Right lobe of liver (tissue), 6 donors: ENCODE measurements at regions not wholly inside any gene's neighbourhood (a gene's known extent, or its start where the extent isn't known, plus 50 kb on each side); places are given as distances from the start of the nearest gene placed in this dataset.
"Not testable (repeated sequence)": the region's sequence is repeated elsewhere in the genome, so short reads cannot be mapped to it uniquely, and the experiment has no call there.

ENCODE experiments used
- ATAC-seq, 4 donors: fragments of 200-7000 bp; cut with Tn5 transposase; one replicate each; pipeline ENCODE4 v1.9.1; 2020; ENCODE audit warnings: mild to moderate bottlenecking in 4 of 4, moderate library complexity in 4 of 4
- DNase-seq, 3 donors: peaks; one replicate each; pipeline ENCODE4 v3.0.0-alpha.2; 2020
- H3K27ac ChIP-seq, 3 donors: fragments of 200-600 bp; one replicate each; pipeline ENCODE4 v1.8.0; 2022
- H3K27me3 ChIP-seq, 2 donors: fragments of 200-600 bp; one replicate each; pipeline ENCODE4 v1.8.0; 2022
- H3K36me3 ChIP-seq, 4 donors: fragments of 200-600 bp; sonication (generic) in 1 of 4; one replicate each; pipeline versions ENCODE4 v1.5.1 to v1.8.0; 2017 to 2022; ENCODE audit warnings: control low read depth in 1 of 4
- H3K4me1 ChIP-seq, 4 donors: fragments of 200-600 bp; sonication (generic) in 1 of 4; one replicate each; pipeline versions ENCODE4 v1.5.1 to v1.8.0; 2017 to 2022; ENCODE audit warnings: control low read depth in 1 of 4
- H3K4me3 ChIP-seq, 3 donors: fragments of 200-600 bp; one replicate each; pipeline ENCODE4 v1.8.0; 2022
- H3K9me3 ChIP-seq, 4 donors: fragments of 200-600 bp; sonication (generic) in 1 of 4; one replicate each; pipeline versions ENCODE4 v1.5.1 to v1.8.0; 2017 to 2022; ENCODE audit warnings: control low read depth in 1 of 4
- POLR2A ChIP-seq: fragments of 450-650 bp; IDR thresholded peaks from one replicate; pipeline ENCODE4 v1.6.1; 2017; ENCODE audit warnings: antibody characterized with exemption, mild to moderate bottlenecking
- WGBS: methylation state at CpG from one replicate; pipeline ENCODE4 v1.1.6; 2018; ENCODE audit warnings: low coverage, low lambda C conversion rate; ENCODE audit not compliant: insufficient coverage; ENCODE audit errors: missing lambda C conversion rate; 5-methylcytosine and 5-hydroxymethylcytosine counted together
- intact Hi-C, 2 donors: fragments of 100-400 bp; cut with DNase I; formaldehyde crosslinking; loops; one replicate each; pipeline versions ENCODE4 v1.11.2 to v1.14.1; 2022
- TF ChIP-seq, protein P1 (sequence below), 4 donors: fragments of 200-600 bp in 3 of 4; fragments of 450-650 bp in 1 of 4; IDR thresholded peaks; one replicate each; pipeline versions ENCODE4 v1.5.1 to v1.8.0; 2016 to 2022; ENCODE audit warnings: antibody characterized with exemption in 4 of 4, mild to moderate bottlenecking in 2 of 4
- donor health status: DM: no; HTN: yes; CAD: no.
- donor health status: DM: no; HTN: no; CAD: no.
- donor health status: DM: no; HTN: no; CAD: no.
- donor health status: DM: no; HTN: yes; CAD: no.
- donor health status: DM: no; HTN: yes; CAD: no.

DNA sequence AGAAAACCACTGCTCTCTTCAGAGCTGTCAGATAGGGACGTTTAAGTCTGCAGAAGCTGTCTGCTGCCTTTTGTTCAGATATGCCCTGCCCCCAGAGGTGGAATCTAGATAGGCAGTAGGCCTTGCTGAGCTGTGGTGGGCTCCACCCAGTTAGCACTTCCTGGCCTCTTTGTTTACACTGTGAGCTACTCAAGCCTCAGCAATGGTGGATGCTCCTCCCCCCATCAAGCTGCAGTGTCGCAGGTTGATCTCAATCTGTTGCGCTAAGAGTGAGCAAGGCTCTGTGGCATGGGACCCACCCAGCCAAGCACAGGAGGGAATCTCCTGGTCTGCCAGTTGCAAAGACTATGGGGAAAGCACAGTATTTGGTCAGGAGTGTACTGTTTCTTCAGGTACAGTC is 59.2 kb upstream of the ZNF641 start:
- H3K36me3 ChIP-seq, DNase-seq, H3K4me3 ChIP-seq, H3K9me3 ChIP-seq, H3K27me3 ChIP-seq, H3K4me1 ChIP-seq, intact Hi-C loops, H3K27ac ChIP-seq, ATAC-seq: not testable (repeated sequence)
- WGBS, result no CpG with 5 or more reads among the region's 3 CpGs

DNA sequence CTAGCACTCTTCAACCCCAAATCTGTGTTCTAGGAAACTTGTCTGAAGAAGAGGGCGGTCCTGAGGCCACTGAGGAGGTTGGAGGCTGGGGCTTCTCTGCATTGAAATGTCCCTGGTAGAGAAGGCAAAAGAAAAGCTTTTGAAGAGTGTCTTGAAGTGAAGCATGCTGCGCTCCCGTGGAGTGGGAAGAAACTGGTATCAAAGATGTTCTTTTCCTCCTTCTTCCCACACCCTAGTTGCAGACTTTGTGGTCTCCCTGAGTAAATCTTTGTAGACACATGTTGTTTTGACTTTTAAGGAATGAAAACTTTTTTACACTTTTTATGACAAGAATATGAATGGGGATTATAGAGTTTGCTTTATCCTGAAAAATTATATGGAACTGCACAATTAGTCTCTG is 59.0 kb upstream of the ANP32D start:
- Histone ChIP-seq H3K4me3 (no peak overlapping the region), H3K27ac (no peak overlapping the region), H3K4me1 (no peaks in the 10 kb centered on the region), H3K9me3 (no peaks in the 10 kb centered on the region), H3K27me3 (no peaks in the 10 kb centered on the region), H3K36me3 (no peaks in the 10 kb centered on the region)
- TF ChIP-seq, protein P1, sequence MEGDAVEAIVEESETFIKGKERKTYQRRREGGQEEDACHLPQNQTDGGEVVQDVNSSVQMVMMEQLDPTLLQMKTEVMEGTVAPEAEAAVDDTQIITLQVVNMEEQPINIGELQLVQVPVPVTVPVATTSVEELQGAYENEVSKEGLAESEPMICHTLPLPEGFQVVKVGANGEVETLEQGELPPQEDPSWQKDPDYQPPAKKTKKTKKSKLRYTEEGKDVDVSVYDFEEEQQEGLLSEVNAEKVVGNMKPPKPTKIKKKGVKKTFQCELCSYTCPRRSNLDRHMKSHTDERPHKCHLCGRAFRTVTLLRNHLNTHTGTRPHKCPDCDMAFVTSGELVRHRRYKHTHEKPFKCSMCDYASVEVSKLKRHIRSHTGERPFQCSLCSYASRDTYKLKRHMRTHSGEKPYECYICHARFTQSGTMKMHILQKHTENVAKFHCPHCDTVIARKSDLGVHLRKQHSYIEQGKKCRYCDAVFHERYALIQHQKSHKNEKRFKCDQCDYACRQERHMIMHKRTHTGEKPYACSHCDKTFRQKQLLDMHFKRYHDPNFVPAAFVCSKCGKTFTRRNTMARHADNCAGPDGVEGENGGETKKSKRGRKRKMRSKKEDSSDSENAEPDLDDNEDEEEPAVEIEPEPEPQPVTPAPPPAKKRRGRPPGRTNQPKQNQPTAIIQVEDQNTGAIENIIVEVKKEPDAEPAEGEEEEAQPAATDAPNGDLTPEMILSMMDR (IDR thresholded peaks at IDR 0.05), result no peak
- no peak for TF ChIP-seq POLR2A
- intact Hi-C loops, result no loop called here
- no peak for ATAC-seq
- DNase-seq, result no peak
- WGBS, result 48% methylated on average over 3 of the region's 3 CpGs

DNA sequence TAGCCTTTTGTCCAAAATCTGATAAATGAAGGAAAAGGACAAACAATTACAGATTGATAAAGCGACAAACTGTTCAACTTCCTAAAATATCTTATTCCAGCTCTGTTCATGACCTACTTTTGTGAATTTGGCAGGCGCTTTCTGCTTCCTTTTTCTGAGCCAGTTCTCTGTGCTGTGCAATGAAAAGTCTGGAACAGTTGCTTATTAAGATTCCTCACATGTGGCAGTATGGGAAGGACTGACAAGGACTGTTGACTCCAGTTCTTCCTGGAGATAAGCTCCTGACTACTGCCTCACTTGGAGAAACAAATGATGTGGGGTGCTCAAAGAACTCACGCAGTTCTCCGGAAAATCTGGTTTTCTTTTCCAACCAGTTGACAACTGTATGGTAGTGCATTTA is 58.3 kb upstream of the ANP32D start:
- H3K27me3 ChIP-seq, result no peaks in the 10 kb centered on the region
- WGBS, result 46% methylated on average over 4 of the region's 4 CpGs
- no peak overlapping the region for H3K4me3 ChIP-seq
- DNase-seq, result no peak
- no peaks in the 10 kb centered on the region for H3K4me1 ChIP-seq
- H3K27ac ChIP-seq, result no peak overlapping the region
- no peaks in the 10 kb centered on the region for H3K36me3 ChIP-seq
- intact Hi-C loops, result no loop called here
- ATAC-seq, result peak; percentile 61 to 91 (median 76)
- no peaks in the 10 kb centered on the region for H3K9me3 ChIP-seq
- TF ChIP-seq, protein P1 (IDR thresholded peaks at IDR 0.05), result no peak
- TF ChIP-seq POLR2A, result no peak

DNA sequence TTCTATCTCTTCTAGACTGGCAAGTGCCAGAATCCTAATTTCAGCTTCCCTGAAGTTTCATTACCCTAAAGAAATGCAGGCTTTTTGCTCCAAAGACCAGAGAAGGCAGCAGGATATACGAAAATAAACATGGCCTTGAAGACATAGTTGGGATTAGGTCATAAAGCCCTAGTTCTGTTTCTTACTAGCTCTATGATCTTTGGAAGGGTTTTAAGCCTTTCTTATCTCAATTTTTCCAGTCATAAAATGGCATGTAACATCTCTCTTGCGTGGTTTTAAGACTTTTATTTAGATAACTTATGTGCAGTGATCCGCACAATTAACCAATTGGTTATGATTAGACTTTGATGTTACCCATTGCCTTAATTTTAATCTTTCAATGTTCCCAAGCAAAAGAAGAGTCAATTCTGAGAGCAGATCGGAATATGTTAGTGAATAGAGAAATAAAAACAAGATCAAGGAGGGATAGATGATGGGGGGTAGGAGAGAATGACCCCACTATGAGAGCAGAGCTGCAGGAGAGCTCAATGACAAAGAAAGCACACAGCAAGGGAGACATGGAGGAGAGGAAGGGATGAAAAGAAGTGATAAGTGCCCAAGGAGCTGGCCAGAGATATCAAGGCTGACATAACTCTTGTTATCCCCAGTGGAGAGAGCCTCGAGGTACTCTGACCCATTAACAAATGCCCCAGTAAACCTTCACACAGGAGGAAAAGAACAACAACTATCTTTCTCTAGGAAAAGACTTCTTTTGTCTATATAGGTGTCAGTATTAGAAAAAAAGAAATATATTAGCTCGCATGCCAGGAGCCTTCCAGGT is 53.0 kb upstream of the ANP32D start:
- H3K27ac ChIP-seq, result no peak overlapping the region
- ATAC-seq, result no peak
- DNase-seq, result no peak
- H3K36me3 ChIP-seq, result no peaks in the 10 kb centered on the region
- H3K27me3 ChIP-seq, result no peaks in the 10 kb centered on the region
- no peaks in the 10 kb centered on the region for H3K4me1 ChIP-seq
- intact Hi-C loops, result no loop called here
- TF ChIP-seq POLR2A, result no peak
- TF ChIP-seq, protein P1 (IDR thresholded peaks at IDR 0.05), result no peak
- no peaks in the 10 kb centered on the region for H3K9me3 ChIP-seq
- 39% methylated on average over 6 of the region's 6 CpGs for WGBS
- no peak overlapping the region for H3K4me3 ChIP-seq

DNA sequence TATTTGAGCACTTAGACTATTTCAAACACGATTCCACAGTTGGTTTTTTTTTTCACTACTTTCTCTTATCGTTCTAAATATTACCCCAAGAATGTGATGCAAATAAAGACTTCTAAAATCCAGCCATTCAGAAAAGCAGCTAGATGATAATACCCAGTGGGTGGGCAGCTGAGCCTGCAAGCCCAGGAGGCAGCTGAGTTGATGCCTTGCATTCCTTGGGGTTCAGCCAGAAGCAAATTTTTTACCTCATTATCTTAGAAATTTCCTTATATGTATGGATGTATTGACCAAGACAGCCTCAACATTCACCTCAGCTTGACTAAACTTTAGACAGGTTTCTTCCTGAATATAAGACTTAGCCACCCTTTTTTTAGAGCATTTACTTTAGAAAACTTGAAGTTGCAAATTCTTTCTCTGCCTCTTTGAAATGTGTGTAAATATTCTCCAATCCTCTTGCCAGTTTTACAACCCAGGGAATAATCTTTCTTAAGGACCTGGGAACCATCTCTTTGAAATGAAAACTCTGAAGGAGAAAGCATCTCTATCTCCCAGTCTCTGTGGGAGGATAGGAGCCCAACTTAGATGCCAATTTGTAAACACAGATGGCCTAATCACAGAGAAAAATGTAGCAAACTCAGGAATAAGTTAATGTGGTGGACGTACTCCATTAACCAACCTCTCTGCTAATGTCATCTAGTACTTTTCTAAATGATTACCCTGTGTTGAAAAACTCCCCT is 52.2 kb upstream of the ANP32D start:
- intact Hi-C loops, result no loop called here

More for the DNA sequence above, 52.2 kb upstream of the ANP32D start:
- H3K27me3 ChIP-seq, result no peaks in the 10 kb centered on the region
- no peaks in the 10 kb centered on the region for H3K9me3 ChIP-seq
- no peak for ATAC-seq
- TF ChIP-seq POLR2A, result no peak
- TF ChIP-seq, protein P1 (IDR thresholded peaks at IDR 0.05), result no peak
- no peaks in the 10 kb centered on the region for H3K36me3 ChIP-seq
- no peak overlapping the region for H3K4me3 ChIP-seq
- 16% methylated on average over 3 of the region's 3 CpGs for WGBS
- no peak for DNase-seq
- no peaks in the 10 kb centered on the region for H3K4me1 ChIP-seq
- H3K27ac ChIP-seq, result no peak overlapping the region
